Effector memory CD8-positive, alpha-beta T cell (primary cell): ENCODE measurements at regions not wholly inside any gene's neighbourhood (a gene's known extent, or its start where the extent isn't known, plus 50 kb on each side); places are given as distances from the start of the nearest gene placed in this dataset.

Experiments
- ATAC-seq: fragments of 150-1000 bp; cut with Tn5 transposase; replicated peaks from 2 replicates; pipeline ENCODE4 v1.10.0; 2021; ENCODE audit warnings: mild to moderate bottlenecking, moderate library complexity
- DNase-seq, 3 experiments: peaks; one replicate each; pipeline ENCODE4 v3.0.0; 2021
- H3K27ac Mint-ChIP-seq, 2 donors: one replicate each; pipeline ENCODE4 v1.8.0; 2022; ENCODE audit warnings: mild to moderate bottlenecking in 2 of 2, mixed read lengths in 2 of 2, moderate library complexity in 2 of 2
- H3K27me3 Mint-ChIP-seq, 2 donors: one replicate each; pipeline ENCODE4 v1.8.0; 2022; ENCODE audit warnings: mixed read lengths in 2 of 2
- H3K36me3 Mint-ChIP-seq: one replicate; pipeline ENCODE4 v1.8.0; 2022; ENCODE audit warnings: mild to moderate bottlenecking, moderate library complexity, mixed read lengths; ENCODE audit not compliant: insufficient read depth
- H3K4me1 Mint-ChIP-seq, 2 donors: one replicate each; pipeline ENCODE4 v1.8.0; 2022; ENCODE audit warnings: low read depth in 2 of 2, mixed read lengths in 2 of 2
- H3K4me3 Mint-ChIP-seq, 2 donors: one replicate each; pipeline ENCODE4 v1.8.0; 2022; ENCODE audit warnings: mild to moderate bottlenecking in 2 of 2, mixed read lengths in 2 of 2, moderate library complexity in 2 of 2
- H3K9me3 Mint-ChIP-seq, 2 donors: one replicate each; pipeline ENCODE4 v1.8.0; 2022; ENCODE audit warnings: mixed read lengths in 2 of 2

DNA sequence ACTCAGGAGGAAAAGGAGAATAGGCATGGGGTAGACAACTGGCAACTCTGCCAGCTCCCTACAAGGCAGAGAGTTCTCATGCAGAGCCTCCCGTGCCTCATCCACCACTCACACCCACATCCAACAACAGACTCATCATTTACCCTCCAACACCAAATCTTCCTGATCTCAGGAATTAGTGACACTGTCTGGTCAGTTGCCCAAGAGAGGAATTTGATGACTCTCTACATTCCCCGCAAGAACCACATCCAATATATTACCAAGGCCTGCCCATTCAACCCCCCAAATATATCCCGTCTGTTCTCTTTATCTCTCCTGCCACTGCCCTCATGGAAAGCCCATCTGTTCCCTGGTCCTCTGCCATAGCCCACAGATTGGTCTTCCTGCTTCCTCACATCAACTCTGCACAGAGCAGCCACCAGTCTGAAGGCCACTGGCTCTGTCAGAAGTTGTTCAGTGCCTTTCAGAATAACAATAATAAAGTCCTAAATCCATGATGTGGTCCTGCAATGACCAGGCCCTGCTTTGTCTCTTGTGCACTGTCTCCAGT lies 57.5 kb upstream of the CD82 start:
- Mint-ChIP-seq H3K9me3 (peaks cover 0 to 4% of the 10 kb centered on the region in 2 donors), H3K4me3 (no peak overlapping the region), H3K27ac (no peak overlapping the region), H3K36me3 (no peaks in the 10 kb centered on the region), H3K4me1 (no peaks in the 10 kb centered on the region), H3K27me3 (peaks cover 28 to 48% of the 10 kb centered on the region in 2 donors)
- ATAC-seq (no peak), DNase-seq (no peak)

DNA sequence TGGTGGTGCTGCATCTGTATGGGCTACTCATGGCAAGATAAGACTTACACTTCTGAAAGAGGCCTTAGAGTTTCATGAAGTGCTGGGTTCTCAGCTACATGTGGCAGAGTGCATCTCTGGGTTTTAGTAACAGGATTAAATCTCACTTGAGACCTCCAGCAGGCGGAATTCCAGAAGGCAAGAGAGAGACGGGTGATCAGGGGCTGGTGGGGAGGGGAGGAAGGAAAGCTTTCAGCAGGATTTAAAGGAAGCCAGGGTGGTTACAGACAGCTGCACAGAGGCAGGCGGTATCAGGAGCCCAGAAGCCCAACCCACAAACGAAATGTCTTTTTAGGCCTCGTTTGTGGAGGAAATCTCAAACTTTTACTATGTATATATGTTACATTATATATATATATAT lies 56.2 kb upstream of the CD82 start:
- Mint-ChIP-seq H3K4me3 (no peak overlapping the region), H3K9me3 (peaks cover 0 to 4% of the 10 kb centered on the region in 2 donors), H3K36me3 (no peaks in the 10 kb centered on the region), H3K4me1 (no peaks in the 10 kb centered on the region), H3K27ac (no peak overlapping the region), H3K27me3 (peaks cover 30 to 53% of the 10 kb centered on the region in 2 donors)
- no peak for ATAC-seq
- DNase-seq: no peak

DNA sequence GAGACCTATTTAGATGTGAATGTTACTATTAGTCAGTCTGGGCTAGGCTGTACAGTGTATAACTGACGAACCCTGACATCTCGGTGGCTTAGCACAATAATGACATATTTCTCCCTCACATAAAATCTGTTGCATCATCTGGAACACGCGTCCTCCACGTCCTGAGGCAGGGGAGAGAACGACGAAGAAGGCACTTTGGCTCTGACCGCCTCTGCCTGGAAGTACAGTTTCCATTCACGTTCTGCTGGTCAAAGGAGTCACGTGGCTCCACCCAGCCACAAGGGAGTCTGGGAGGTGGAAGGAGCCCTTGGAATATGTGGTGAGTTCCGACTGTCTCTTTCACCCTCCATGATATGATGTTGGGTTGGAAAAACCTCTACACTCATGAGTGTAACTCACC lies 55.1 kb upstream of the CD82 start:
- Mint-ChIP-seq H3K27me3 (peaks cover 30 to 53% of the 10 kb centered on the region in 2 donors), H3K36me3 (no peaks in the 10 kb centered on the region), H3K9me3 (peaks cover 0 to 4% of the 10 kb centered on the region in 2 donors), H3K27ac (no peak overlapping the region), H3K4me3 (no peak overlapping the region), H3K4me1 (no peaks in the 10 kb centered on the region)
- DNase-seq: no peak
- no peak for ATAC-seq

DNA sequence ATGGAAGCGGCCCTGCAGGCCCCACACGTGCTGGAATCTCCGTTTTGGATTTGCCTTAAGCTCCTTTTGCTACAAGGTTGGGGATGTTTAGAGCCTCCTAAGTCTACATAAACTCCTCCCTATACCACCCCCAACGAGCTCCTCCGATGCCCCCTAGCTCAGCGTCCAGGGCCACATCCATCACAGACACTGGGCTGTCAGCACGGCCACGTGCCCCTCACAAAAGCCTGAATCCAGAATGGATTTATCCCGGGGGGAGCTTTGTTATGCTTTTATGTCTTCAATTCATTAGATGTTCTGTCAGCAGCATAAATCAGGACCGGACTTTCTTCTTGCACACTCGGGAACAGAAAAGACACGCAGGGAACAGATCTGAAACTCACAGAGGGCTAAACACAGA lies 52.6 kb upstream of the CD82 start:
- H3K27me3 Mint-ChIP-seq: peaks cover 31 to 54% of the 10 kb centered on the region in 2 donors

DNA sequence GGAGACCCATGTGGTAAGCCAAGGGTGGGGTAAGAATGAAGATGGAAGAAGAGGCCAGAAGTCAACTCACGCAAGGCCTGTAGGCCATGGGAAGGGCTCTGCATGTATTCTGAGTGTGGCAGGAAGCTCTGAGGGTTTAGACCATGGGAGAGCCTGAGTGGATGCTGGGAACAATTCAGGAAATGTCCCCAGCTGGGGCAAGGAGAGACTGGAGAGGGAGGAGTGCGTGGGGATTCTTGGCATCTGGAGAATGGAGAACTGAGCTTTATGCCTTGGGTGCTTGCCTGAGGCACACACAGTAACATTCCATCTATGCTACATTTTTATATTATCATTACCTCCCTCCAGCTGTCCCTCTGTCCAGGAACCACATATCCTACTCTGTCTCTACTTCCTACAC lies 50.4 kb upstream of the CD82 start:
- no peak for ATAC-seq
- no peaks in the 10 kb centered on the region for H3K9me3 Mint-ChIP-seq

More for the DNA sequence above, 52.6 kb upstream of the CD82 start:
- no peaks in the 10 kb centered on the region for H3K4me1 Mint-ChIP-seq
- no peak overlapping the region for H3K4me3 Mint-ChIP-seq
- no peaks in the 10 kb centered on the region for H3K36me3 Mint-ChIP-seq
- no peaks in the 10 kb centered on the region for H3K9me3 Mint-ChIP-seq
- H3K27ac Mint-ChIP-seq: no peak overlapping the region
- ATAC-seq (no peak), DNase-seq (no peak)

More for the DNA sequence above, 50.4 kb upstream of the CD82 start:
- DNase-seq: no peak
- Mint-ChIP-seq H3K27me3 (peaks cover 38 to 61% of the 10 kb centered on the region in 2 donors), H3K27ac (no peak overlapping the region), H3K4me1 (no peaks in the 10 kb centered on the region), H3K4me3 (no peak overlapping the region), H3K36me3 (no peaks in the 10 kb centered on the region)
